ENCODE measurements at regions not wholly inside any gene's neighbourhood (a gene's known extent, or its start where the extent isn't known, plus 50 kb on each side); places are given as distances from the start of the nearest gene placed in this dataset.

DNA sequence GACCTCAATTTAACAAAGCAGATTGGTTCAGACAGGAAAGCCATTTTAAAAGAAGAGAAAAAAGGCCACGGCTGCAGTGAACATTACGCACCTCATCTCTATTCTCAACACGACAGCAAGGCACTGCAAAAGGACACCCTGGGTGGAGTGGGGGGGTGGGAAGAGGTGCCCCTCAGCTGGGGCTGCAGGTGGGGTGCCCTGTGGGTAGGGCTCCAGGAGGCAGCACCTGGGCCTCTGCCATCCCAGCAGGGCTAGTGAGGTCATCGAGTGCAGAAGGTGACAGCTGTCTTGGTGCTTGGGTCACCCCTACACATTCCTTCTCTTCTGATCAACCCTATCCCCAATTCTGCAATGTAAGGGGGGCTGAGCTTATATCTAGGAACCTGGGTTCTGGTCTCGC is 142.9 kb upstream of the PRMT8 start:
- Histone ChIP-seq H3K27me3 (ENCODE audit: low read depth) (peaks cover 20% of the 10 kb centered on the region), H3K4me1 (peaks cover 4% of the 10 kb centered on the region), H3K9me3 (replicated peaks) (no peaks in the 10 kb centered on the region), H3K36me3 (no peaks in the 10 kb centered on the region), H3K27ac (replicated peaks) (no peak overlapping the region), H3K4me3 (no peak overlapping the region)
- TF ChIP-seq, protein P1, sequence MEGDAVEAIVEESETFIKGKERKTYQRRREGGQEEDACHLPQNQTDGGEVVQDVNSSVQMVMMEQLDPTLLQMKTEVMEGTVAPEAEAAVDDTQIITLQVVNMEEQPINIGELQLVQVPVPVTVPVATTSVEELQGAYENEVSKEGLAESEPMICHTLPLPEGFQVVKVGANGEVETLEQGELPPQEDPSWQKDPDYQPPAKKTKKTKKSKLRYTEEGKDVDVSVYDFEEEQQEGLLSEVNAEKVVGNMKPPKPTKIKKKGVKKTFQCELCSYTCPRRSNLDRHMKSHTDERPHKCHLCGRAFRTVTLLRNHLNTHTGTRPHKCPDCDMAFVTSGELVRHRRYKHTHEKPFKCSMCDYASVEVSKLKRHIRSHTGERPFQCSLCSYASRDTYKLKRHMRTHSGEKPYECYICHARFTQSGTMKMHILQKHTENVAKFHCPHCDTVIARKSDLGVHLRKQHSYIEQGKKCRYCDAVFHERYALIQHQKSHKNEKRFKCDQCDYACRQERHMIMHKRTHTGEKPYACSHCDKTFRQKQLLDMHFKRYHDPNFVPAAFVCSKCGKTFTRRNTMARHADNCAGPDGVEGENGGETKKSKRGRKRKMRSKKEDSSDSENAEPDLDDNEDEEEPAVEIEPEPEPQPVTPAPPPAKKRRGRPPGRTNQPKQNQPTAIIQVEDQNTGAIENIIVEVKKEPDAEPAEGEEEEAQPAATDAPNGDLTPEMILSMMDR (IDR thresholded peaks at IDR 0.05; ENCODE audit: borderline replicate concordance): no peak
- DNase-seq: no peak
- intact Hi-C loops (cut with micrococcal nuclease): no loop called here

DNA sequence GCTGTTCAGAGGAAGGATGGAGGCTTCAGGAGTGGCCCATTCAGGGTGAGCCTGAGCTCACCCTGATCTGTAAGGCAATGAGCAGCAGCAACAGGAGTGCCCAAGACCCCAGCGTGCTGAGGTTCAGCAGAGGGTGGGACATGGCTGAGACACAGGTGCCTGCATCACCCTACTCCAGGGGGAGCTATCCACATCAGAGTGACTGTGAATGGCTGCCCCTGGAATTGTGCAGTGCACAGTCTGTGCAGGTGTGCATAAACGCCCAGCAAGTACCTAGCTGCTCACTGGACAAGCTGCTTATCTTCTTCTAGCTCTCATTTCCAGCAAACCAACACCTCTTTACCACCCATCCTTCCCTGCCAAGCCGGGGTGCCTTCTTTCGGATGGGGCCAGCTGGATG is 140.6 kb upstream of the PRMT8 start:
- Histone ChIP-seq H3K27ac (replicated peaks) (no peak overlapping the region), H3K27me3 (ENCODE audit: low read depth) (peaks cover 26% of the 10 kb centered on the region), H3K4me1 (peaks cover 14% of the 10 kb centered on the region), H3K9me3 (replicated peaks) (no peaks in the 10 kb centered on the region), H3K4me3 (no peak overlapping the region), H3K36me3 (no peaks in the 10 kb centered on the region)
- no peak for DNase-seq
- intact Hi-C loops (cut with micrococcal nuclease): no loop called here
- TF ChIP-seq, protein P1 (IDR thresholded peaks at IDR 0.05; ENCODE audit: borderline replicate concordance): no peak

DNA sequence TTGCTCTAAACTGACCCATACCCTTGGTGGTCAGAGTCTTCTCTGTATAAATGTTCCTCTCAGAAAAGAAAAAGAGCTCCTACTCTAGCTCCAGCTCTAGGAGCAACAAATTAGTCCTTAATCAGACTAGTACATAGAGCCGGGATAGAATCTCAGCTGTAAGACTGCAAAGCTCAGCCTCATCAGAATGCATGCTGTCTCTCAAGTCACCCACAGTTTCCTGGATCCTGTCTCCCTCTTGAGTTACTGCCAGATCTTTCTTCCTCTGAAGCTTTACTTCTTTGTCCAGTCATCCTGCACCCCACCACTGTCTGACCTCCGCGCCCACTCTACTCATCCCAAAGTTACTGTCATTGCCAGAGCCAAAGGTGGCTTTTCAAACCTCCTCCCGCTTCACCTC is 139.3 kb upstream of the PRMT8 start:
- Histone ChIP-seq H3K9me3 (replicated peaks) (no peaks in the 10 kb centered on the region), H3K4me3 (no peak overlapping the region), H3K27me3 (ENCODE audit: low read depth) (peaks cover 38% of the 10 kb centered on the region), H3K36me3 (no peaks in the 10 kb centered on the region), H3K4me1 (peaks cover 20% of the 10 kb centered on the region), H3K27ac (replicated peaks) (no peak overlapping the region)
- TF ChIP-seq, protein P1 (IDR thresholded peaks at IDR 0.05; ENCODE audit: borderline replicate concordance): no peak
- intact Hi-C loops (cut with micrococcal nuclease): no loop called here
- DNase-seq: no peak

DNA sequence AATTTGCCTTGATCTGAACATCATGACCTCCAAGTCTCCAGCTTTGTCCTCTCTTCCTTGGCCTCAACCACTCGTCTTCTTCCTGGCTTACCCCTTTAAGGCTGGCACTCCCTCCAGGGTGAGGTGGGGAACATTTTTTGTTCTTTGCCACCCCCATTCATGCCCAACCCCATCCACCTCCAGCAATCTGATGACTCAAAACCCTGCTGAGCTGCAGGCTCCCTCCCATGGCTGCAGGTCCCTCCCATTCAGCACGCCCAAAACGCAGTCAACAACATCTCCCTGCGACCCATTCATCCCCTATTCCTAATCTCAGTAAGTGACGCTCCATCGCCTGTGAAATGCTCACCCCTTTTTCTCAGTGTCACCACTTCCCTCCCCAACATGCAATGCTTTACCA is 138.8 kb upstream of the PRMT8 start:
- intact Hi-C loops (cut with micrococcal nuclease): no loop called here
- H3K27me3 ChIP-seq (ENCODE audit: low read depth): peaks cover 43% of the 10 kb centered on the region
- H3K36me3 ChIP-seq: no peaks in the 10 kb centered on the region
- DNase-seq: no peak
- H3K27ac ChIP-seq (replicated peaks): no peak overlapping the region
- H3K4me1 ChIP-seq: peaks cover 20% of the 10 kb centered on the region
- H3K9me3 ChIP-seq (replicated peaks): no peaks in the 10 kb centered on the region
- TF ChIP-seq, protein P1 (IDR thresholded peaks at IDR 0.05; ENCODE audit: borderline replicate concordance): no peak
- H3K4me3 ChIP-seq: no peak overlapping the region

DNA sequence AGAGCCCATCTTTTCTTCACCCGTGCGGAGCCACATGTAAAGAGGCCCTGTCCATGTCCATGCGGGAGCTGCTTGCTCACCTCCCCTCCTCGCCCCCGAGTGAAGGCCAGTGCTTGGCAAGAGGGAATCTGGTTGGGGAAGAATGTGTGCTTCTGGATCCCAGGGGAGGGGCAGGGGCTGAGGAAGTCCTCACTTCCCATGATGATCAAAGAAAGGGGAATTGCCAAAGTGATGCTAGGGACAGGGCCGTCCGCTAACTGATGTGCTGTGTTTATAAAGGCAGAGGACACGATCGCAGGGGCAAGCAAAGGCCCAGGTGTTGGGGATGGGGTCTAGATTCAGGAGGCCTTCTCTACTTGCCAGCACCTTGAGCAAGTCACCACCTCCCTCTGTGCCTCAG is 137.4 kb upstream of the PRMT8 start:
- intact Hi-C loops (cut with micrococcal nuclease): no loop called here
- TF ChIP-seq, protein P1 (IDR thresholded peaks at IDR 0.05; ENCODE audit: borderline replicate concordance): no peak
- peaks cover 47% of the 10 kb centered on the region for H3K27me3 ChIP-seq (ENCODE audit: low read depth)
- no peaks in the 10 kb centered on the region for H3K9me3 ChIP-seq (replicated peaks)
- no peak for DNase-seq
- peaks cover 20% of the 10 kb centered on the region for H3K4me1 ChIP-seq
- H3K36me3 ChIP-seq: no peaks in the 10 kb centered on the region
- no peak overlapping the region for H3K27ac ChIP-seq (replicated peaks)
- H3K4me3 ChIP-seq: no peak overlapping the region

DNA sequence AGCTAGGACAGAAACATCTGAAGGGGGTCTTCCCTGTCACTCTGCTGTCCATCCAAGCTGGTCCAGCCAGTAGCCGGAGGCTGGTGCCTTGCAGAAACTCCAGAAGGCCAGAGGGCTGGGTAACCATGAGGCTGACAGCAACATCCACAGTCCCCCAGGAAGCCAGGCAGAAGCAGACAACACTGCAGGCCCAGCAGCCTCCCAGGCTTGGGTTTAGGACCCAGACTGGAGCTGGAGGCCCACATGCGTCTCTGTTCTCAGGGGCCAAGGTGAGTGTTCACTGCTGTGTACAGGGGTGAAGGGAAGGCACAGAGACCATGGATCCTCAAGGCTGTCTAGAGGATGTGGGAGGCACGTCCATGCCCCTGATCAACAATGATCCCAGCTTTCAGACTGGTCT is 136.4 kb upstream of the PRMT8 start:
- no peak overlapping the region for H3K27ac ChIP-seq (replicated peaks)
- no peak for DNase-seq
- H3K4me3 ChIP-seq: no peak overlapping the region
- no peaks in the 10 kb centered on the region for H3K9me3 ChIP-seq (replicated peaks)
- TF ChIP-seq, protein P1 (IDR thresholded peaks at IDR 0.05; ENCODE audit: borderline replicate concordance): no peak
- H3K27me3 ChIP-seq (ENCODE audit: low read depth): peaks cover 52% of the 10 kb centered on the region
- H3K4me1 ChIP-seq: peaks cover 20% of the 10 kb centered on the region
- intact Hi-C loops (cut with micrococcal nuclease): no loop called here
- no peaks in the 10 kb centered on the region for H3K36me3 ChIP-seq
